SK-N-MC (cell line): ENCODE measurements at regions not wholly inside any gene's neighbourhood (a gene's known extent, or its start where the extent isn't known, plus 50 kb on each side); places are given as distances from the start of the nearest gene placed in this dataset.

Experiments
- DNase-seq: peaks from one replicate; pipeline ENCODE4 v3.0.0-alpha.2; 2011; ENCODE audit warnings: low read depth, low spot score
- H3K27ac ChIP-seq: fragments of 200-600 bp; sonication (generic); 2 replicates; pipeline ENCODE4 v1.5.1; 2016; ENCODE audit warnings: mixed run types
- H3K36me3 ChIP-seq: fragments of 200-600 bp; sonication (generic); 2 replicates; pipeline ENCODE4 v1.6.1; 2017; ENCODE audit warnings: antibody characterized with exemption, low read length, mixed read lengths; ENCODE audit not compliant: insufficient read depth
- H3K4me3 ChIP-seq: fragments of 200-600 bp; sonication (generic); 2 replicates; pipeline ENCODE4 v1.5.1; 2016
- H3K9ac ChIP-seq: fragments of 200-600 bp; sonication (generic); 2 replicates; pipeline ENCODE4 v1.8.0; 2017; ENCODE audit warnings: mixed run types, mixed read lengths; ENCODE audit not compliant: insufficient read length
- H3K9me3 ChIP-seq: fragments of 200-600 bp; sonication (generic); 2 replicates; pipeline ENCODE4 v1.6.1; 2017; ENCODE audit warnings: low read depth, mild to moderate bottlenecking, antibody characterized with exemption, low read length, moderate library complexity, mixed read lengths
- EZH2 ChIP-seq: fragments of 200-600 bp; sonication (generic); IDR thresholded peaks from one replicate; pipeline ENCODE4 v1.6.1; 2017; ENCODE audit warnings: antibody characterized with exemption
- FOXP2 ChIP-seq: optimal IDR thresholded peaks from 2 replicates; pipeline ENCODE3; 2011; ENCODE audit warnings: mild to moderate bottlenecking, moderate library complexity; ENCODE audit not compliant: insufficient read depth; ENCODE audit errors: extremely low read length, control extremely low read depth
- POLR2AphosphoS5 ChIP-seq: IDR thresholded peaks from 2 replicates; pipeline ENCODE4 v1.6.1; 2012; ENCODE audit warnings: mild to moderate bottlenecking, low read depth, low read length, borderline replicate concordance

DNA sequence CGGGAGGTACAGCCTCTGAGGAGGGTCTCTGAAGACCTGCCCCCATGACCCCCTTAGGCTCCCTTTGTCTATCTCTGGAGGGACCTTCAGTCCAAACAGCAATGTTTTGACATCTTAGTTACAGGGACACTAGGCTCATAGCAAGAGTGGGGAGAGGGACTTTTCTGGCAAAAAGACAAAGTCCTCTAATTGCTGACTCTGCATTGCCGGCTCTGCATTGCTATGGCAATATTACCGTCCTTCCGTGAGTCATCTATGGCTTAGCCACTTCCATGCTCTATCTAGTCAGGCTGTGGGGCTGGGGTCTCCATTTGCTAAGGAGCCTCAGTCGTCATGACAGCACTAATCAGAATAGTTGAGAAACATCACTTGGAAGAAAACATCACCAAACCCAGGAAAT is 952.6 kb downstream of the KCNMA1 start:
- Histone ChIP-seq H3K9ac (no peak overlapping the region), H3K36me3 (no peaks in the 10 kb centered on the region), H3K9me3 (no peaks in the 10 kb centered on the region), H3K27ac (no peak overlapping the region), H3K4me3 (no peak overlapping the region)
- no peak for DNase-seq
- TF ChIP-seq FOXP2 (no peak), POLR2AphosphoS5 (no peak), EZH2 (no peak)

DNA sequence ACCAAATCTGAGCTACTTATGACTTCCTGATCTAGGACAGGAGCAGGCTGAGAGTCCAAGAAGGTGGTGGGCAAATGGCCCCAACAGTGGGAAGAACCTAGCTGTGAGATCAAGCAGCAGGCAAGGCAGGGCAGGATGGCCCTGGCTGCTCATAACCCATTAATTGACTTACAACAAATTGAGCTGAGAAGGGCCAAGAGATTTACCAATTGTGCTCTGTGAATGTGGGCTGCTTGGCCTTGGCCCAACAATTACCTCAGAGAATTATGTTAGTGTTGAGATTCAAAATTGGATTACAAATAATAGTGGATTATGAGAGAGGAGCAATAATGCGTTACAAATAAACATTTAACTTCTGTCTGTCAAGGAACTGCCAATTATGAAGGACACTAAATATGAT is 956.5 kb downstream of the KCNMA1 start:
- no peaks in the 10 kb centered on the region for H3K9me3 ChIP-seq
- TF ChIP-seq FOXP2 (no peak), EZH2 (no peak), POLR2AphosphoS5 (no peak)

DNA sequence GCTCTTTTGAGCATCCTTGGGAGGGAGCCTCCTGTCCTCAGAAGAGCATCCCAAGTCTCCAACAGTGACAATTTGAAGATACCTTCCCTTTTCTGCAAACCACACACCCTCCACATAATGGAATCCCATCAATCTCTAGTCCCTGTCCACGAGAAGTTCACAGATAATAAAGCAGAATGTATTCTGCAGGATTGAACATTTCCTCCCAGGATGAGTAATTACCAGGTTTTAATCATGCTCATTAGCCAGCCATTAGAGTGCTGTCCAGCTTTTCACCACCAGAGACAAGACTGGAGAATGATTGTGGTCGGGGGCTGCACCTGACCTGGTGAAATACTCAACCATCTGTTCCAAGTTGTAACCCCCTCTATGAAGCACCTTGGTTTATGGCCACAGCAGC is 958.6 kb downstream of the KCNMA1 start:
- TF ChIP-seq POLR2AphosphoS5 (no peak), FOXP2 (no peak), EZH2 (no peak)
- no peaks in the 10 kb centered on the region for H3K36me3 ChIP-seq
- H3K4me3 ChIP-seq, result no peak overlapping the region
- no peak overlapping the region for H3K9ac ChIP-seq
- no peaks in the 10 kb centered on the region for H3K9me3 ChIP-seq
- DNase-seq, result no peak
- H3K27ac ChIP-seq, result no peak overlapping the region

More for the DNA sequence above, 956.5 kb downstream of the KCNMA1 start:
- no peak overlapping the region for H3K27ac ChIP-seq
- H3K9ac ChIP-seq, result no peak overlapping the region
- H3K4me3 ChIP-seq, result no peak overlapping the region
- DNase-seq, result no peak
- H3K36me3 ChIP-seq, result no peaks in the 10 kb centered on the region

DNA sequence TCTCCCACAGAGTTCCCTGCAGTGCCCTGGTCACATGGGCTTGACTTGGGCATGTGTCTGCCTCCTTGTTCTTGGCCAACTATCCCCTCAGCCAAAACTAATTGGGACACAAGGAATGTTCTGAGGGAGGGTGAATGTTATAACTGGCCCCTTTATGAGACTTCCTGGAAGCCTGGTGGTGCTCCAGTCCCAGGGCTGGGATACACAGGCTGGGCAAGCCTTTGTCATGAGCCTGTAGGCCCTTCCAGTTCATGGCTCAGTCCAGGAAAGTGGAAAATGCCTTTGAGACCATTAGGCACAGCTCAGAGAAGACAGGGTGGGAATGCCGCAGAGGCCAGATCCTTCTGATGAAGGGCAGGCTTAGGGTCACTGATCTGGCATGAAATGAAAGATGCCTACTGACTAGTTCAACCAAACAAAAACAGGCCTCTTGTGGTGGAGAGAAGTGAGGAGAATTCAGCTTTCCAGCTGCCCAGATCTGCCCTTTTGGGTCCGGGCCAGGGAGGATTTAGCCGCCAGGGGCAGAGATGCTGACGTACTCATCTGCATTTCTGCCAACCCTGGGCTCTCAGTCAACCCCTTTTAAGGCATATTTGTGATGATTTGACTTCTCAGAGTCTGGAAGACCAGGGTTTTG is 961.5 kb downstream of the KCNMA1 start:
- no peaks in the 10 kb centered on the region for H3K9me3 ChIP-seq
- H3K4me3 ChIP-seq, result no peak overlapping the region
- H3K27ac ChIP-seq, result no peak overlapping the region
- TF ChIP-seq EZH2 (no peak), FOXP2 (no peak), POLR2AphosphoS5 (no peak)
- no peak overlapping the region for H3K9ac ChIP-seq
- H3K36me3 ChIP-seq, result no peaks in the 10 kb centered on the region
- DNase-seq, result no peak

DNA sequence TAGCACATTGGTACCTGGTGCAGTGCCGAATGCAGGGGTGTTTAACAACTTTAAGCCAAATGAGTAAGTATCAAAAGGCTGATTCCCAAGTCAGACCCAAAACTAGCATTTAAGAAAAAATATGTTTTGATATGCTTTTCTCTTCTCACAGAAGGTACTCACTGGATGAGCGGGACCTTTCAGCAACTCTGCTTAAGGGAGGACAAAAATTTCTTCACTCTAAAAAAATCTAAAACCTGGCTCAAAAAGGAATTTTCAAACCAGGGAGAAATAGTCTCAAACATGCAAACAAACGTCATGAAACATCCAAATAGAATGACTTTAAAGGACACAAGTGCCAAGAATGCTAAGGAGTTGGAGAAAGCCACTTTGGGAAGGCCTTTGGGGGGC is 962.1 kb downstream of the KCNMA1 start:
- no peak for DNase-seq
- Histone ChIP-seq H3K9me3 (no peaks in the 10 kb centered on the region), H3K9ac (no peak overlapping the region), H3K27ac (no peak overlapping the region), H3K36me3 (no peaks in the 10 kb centered on the region), H3K4me3 (no peak overlapping the region)
- no peak for TF ChIP-seq FOXP2
- TF ChIP-seq EZH2, result no peak
- TF ChIP-seq POLR2AphosphoS5, result no peak

DNA sequence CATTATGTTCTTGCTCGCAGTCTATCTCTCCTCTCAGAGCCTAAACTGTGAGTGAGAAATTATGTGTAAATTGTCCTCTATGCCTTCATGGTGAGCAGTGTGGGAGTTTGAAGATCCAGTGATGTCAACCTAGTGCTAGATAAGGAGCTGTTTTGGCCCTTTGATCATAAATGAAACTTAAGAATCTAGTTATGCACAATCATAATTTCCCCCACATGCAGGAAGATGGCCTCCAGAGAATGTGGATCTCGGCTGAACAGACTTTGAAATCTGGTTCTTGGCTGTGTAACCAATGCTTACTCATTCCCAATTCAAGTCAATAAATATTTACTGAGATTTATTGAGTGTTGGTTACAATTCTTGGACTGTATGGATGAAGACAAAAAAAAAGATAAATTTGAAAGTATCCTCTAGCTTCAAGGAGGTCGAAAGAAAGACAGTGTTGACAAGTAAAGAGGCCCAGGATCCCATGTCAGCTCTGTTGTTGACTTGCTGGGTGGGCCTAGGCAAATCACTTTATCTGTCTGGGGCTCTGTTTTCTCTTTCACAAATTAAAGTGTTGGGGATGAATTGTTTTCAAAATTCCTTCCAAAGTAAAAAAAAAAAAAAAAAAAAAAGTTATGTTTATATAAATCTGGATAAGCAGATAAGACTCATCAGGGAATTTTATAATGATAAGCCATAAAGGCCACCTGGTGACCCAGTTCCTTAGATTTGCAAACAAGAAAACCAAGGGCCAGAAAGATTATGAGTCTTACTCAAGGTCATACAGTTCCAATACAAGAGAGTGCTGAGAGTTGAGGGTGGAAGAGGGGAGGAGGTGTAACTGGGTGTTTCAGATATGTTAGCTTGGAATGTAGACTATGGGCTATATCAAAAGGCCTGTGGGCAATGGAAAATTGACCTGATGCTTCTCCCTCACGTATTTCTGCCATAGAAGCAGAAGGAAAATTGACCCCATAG is 969.9 kb downstream of the KCNMA1 start:
- H3K27ac ChIP-seq, result no peak overlapping the region
- no peak overlapping the region for H3K9ac ChIP-seq
- TF ChIP-seq EZH2, result no peak
- no peak for TF ChIP-seq POLR2AphosphoS5
- no peak for TF ChIP-seq FOXP2
- H3K36me3 ChIP-seq, result no peaks in the 10 kb centered on the region
- no peak overlapping the region for H3K4me3 ChIP-seq
- no peak for DNase-seq
- no peaks in the 10 kb centered on the region for H3K9me3 ChIP-seq

DNA sequence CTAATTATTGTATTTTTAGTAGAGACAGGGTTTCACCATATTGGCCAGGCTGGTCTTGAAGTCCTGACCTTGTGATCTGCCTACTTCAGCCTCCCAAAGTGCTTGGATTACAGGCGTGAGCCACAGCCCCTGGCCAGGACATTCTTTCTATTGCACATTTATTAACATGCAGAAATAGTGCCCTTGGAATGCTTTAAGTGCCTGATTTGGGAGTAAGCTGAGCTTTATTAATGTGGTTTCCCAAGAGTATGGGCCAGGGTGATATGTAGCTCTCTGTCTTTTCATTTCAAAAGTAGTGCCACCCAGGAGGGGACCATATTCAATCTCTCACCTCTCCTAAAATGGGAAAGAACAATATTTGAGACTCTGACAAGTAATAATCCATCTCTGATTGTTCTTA is 970.7 kb downstream of the KCNMA1 start:
- DNase-seq, result no peak
- Histone ChIP-seq H3K9me3 (no peaks in the 10 kb centered on the region), H3K4me3 (no peak overlapping the region), H3K27ac (no peak overlapping the region), H3K9ac (no peak overlapping the region), H3K36me3 (no peaks in the 10 kb centered on the region)
- TF ChIP-seq EZH2, result no peak
- no peak for TF ChIP-seq FOXP2
- no peak for TF ChIP-seq POLR2AphosphoS5

DNA sequence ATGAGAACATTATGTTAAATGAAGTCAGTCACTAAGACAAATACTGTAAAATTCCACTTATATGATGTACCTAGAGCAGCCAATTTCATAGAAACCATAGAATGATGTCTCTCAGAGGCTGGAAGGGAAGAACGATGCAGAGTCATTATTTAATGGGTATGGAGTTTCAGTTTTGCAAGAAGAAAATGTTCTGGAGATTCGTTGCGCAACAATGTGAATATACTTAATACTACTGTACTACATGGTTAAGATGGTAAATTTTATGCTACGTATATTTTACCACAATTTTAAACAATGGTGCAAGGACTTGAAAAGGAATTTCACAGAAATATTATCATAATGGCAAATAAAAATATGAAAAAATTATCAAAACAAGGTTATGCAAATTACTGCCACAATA is 972.6 kb downstream of the KCNMA1 start:
- Histone ChIP-seq H3K9me3 (no peaks in the 10 kb centered on the region), H3K9ac (no peak overlapping the region), H3K36me3 (no peaks in the 10 kb centered on the region), H3K4me3 (no peak overlapping the region), H3K27ac (no peak overlapping the region)
- DNase-seq, result no peak
- TF ChIP-seq EZH2 (no peak), FOXP2 (no peak), POLR2AphosphoS5 (no peak)
